ENCODE measurements at regions not wholly inside any gene's neighbourhood (a gene's known extent, or its start where the extent isn't known, plus 50 kb on each side); places are given as distances from the start of the nearest gene placed in this dataset.

GRCh38 chr3:66592016-66592761 is 91.4 kb upstream of the LRIG1 start:
- peaks cover 5 to 7% of the 10 kb centered on the region in 2 experiments; a peak in 2 of 4 replicates for H3K4me1 ChIP-seq (ENCODE audit: control insufficient read depth in 1 of 2, insufficient read depth in 2 of 2, low read length in 2 of 2)
- 0 out of 2 replicates have a peak, but pooled peaks cover 8% of the 10 kb centered on the region for H3K27me3 ChIP-seq (ENCODE audit: insufficient read depth, low read length)
- ChIA-PET POLR2A (no interaction called here), CTCF (no interaction called here), RAD21 (ENCODE audit: low non-redundant PET in 1 of 2, low total read pairs in 2 of 2, uncharacterized antibody in 2 of 2, unreplicated experiment in 2 of 2) (no interaction called here)
- no peak overlapping the region for H3K4me2 ChIP-seq (ENCODE audit: low read length)
- no peak overlapping the region for H3K9ac ChIP-seq (ENCODE audit: low read length)
- no peak overlapping the region for H2AFZ ChIP-seq (ENCODE audit: low read depth, low read length, poor library complexity, severe bottlenecking)
- H3K79me2 ChIP-seq (ENCODE audit: insufficient read depth, low read length): no peaks in the 10 kb centered on the region
- DNase-seq (ENCODE audit: low read depth, low spot score) (no peak), ATAC-seq (no peak)
- no peak overlapping the region for H3K27ac ChIP-seq (ENCODE audit: low read depth, low read length)
- intact Hi-C loops (cut with micrococcal nuclease): no loop called here
- no peak for TF ChIP-seq SIN3A (IDR thresholded peaks at IDR 0.05; ENCODE audit: low read depth)
- no peak for TF ChIP-seq CBX3 (IDR thresholded peaks at IDR 0.05; ENCODE audit: low read depth)
- no peak for TF ChIP-seq JUND (IDR thresholded peaks at IDR 0.05)
- no peak for TF ChIP-seq EZH2 (IDR thresholded peaks at IDR 0.05)
- TF ChIP-seq, protein P1, sequence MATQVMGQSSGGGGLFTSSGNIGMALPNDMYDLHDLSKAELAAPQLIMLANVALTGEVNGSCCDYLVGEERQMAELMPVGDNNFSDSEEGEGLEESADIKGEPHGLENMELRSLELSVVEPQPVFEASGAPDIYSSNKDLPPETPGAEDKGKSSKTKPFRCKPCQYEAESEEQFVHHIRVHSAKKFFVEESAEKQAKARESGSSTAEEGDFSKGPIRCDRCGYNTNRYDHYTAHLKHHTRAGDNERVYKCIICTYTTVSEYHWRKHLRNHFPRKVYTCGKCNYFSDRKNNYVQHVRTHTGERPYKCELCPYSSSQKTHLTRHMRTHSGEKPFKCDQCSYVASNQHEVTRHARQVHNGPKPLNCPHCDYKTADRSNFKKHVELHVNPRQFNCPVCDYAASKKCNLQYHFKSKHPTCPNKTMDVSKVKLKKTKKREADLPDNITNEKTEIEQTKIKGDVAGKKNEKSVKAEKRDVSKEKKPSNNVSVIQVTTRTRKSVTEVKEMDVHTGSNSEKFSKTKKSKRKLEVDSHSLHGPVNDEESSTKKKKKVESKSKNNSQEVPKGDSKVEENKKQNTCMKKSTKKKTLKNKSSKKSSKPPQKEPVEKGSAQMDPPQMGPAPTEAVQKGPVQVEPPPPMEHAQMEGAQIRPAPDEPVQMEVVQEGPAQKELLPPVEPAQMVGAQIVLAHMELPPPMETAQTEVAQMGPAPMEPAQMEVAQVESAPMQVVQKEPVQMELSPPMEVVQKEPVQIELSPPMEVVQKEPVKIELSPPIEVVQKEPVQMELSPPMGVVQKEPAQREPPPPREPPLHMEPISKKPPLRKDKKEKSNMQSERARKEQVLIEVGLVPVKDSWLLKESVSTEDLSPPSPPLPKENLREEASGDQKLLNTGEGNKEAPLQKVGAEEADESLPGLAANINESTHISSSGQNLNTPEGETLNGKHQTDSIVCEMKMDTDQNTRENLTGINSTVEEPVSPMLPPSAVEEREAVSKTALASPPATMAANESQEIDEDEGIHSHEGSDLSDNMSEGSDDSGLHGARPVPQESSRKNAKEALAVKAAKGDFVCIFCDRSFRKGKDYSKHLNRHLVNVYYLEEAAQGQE (IDR thresholded peaks at IDR 0.05; ENCODE audit: low read depth): no peak
- TF ChIP-seq CEBPB (IDR thresholded peaks at IDR 0.05; ENCODE audit: low read depth): no peak
- no peak for TF ChIP-seq POLR2AphosphoS5 (IDR thresholded peaks at IDR 0.05; ENCODE audit: low read depth, low read length)
- no peak for TF ChIP-seq CTCF (IDR thresholded peaks at IDR 0.05 in 2 of 3, conservative IDR thresholded peaks at IDR 0.05 in 1 of 3; ENCODE audit: borderline replicate concordance in 1 of 3, insufficient read depth in 1 of 3, low read depth in 2 of 3, low read length in 2 of 3)
- no peak for TF ChIP-seq TCF7L2 (IDR thresholded peaks at IDR 0.05; ENCODE audit: borderline replicate concordance, extremely low read depth, insufficient read depth, insufficient read length)
- TF ChIP-seq SP1 (IDR thresholded peaks at IDR 0.05; ENCODE audit: low read depth): no peak
- TF ChIP-seq ZNF274 (IDR thresholded peaks at IDR 0.05; ENCODE audit: low read depth, low read length): no peak
- no peak for TF ChIP-seq FOSL1 (IDR thresholded peaks at IDR 0.05; ENCODE audit: low read depth)
- TF ChIP-seq POLR2A (IDR thresholded peaks at IDR 0.05; ENCODE audit: borderline replicate concordance, extremely low read depth, insufficient read depth, insufficient read length): no peak
- no peak for TF ChIP-seq ELF1 (IDR thresholded peaks at IDR 0.05; ENCODE audit: borderline replicate concordance, low read depth)
- no peak for TF ChIP-seq RAD21 (IDR thresholded peaks at IDR 0.05; ENCODE audit: low read depth)
- TF ChIP-seq YY1 (IDR thresholded peaks at IDR 0.05; ENCODE audit: extremely low read depth, insufficient replicate concordance, low read depth, low read length): no peak
- TF ChIP-seq EZH2phosphoT487 (IDR thresholded peaks at IDR 0.05; ENCODE audit: borderline replicate concordance): no peak
- H3K36me3 ChIP-seq (ENCODE audit: control insufficient read depth in 1 of 2, insufficient read depth in 2 of 2, low read length in 2 of 2): no peaks in the 10 kb centered on the region
- no peaks in the 10 kb centered on the region for H4K20me1 ChIP-seq (ENCODE audit: insufficient read depth)
- no peaks in the 10 kb centered on the region for H3K9me2 ChIP-seq (ENCODE audit: insufficient read depth)
- no TSS peak for BruUV-seq (replicated peaks)
- no peak overlapping the region for H3K4me3 ChIP-seq (replicated peaks in 1 of 2; ENCODE audit: low read depth in 1 of 2, low read length in 2 of 2)
- H3K9me3 ChIP-seq (ENCODE audit: control insufficient read depth in 1 of 2, insufficient read depth in 1 of 2, low read depth in 1 of 2, low read length in 2 of 2): no peaks in the 10 kb centered on the region

All from HCT116 (cell line).